ENCODE measurements at regions not wholly inside any gene's neighbourhood (a gene's known extent, or its start where the extent isn't known, plus 50 kb on each side); places are given as distances from the start of the nearest gene placed in this dataset.

DNA sequence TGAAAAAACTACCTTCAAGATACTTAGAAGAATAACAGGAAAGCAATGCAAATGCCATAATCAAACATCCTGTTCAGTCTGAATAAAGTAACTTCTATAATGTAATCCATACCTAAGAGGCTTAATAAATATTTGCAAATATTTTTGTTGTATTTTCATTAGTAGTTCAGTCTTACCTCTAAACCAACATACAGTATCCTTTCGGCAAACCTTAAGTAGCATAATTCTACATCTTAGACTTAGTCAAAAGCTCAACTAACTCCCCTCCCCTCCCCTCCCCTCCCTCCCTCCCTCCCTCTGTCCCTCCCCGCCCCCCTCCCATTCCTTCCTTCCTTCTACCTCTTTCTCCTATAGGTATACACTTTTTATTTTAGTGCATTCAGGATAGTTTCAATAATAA, 1373.2 kb downstream of the SUCLG1 start:
- no peak for DNase-seq

GRCh38 chr2:83081826-83082690, 1377.0 kb downstream of the SUCLG1 start:
- peak; percentile 66 for DNase-seq

DNA sequence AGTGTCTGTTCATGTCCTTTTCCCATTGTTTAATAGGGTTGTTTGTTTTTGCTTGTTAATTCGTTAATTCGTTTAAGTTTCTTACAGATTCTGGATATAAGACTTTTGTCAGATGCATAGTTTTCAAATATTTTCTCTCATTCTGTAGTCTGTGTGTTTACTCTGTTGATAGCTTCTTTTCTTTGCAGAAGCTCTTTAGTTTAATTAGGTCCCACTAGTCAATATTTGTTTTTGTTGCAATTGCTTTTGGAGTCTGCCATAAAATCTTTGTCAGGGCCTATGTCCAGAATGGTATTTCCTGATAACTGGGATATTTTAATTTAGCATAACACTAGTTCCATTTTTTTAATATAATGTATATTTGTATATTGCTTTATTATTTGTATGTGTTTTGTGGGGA, 1380.1 kb downstream of the SUCLG1 start:
- DNase-seq = no peak

DNA sequence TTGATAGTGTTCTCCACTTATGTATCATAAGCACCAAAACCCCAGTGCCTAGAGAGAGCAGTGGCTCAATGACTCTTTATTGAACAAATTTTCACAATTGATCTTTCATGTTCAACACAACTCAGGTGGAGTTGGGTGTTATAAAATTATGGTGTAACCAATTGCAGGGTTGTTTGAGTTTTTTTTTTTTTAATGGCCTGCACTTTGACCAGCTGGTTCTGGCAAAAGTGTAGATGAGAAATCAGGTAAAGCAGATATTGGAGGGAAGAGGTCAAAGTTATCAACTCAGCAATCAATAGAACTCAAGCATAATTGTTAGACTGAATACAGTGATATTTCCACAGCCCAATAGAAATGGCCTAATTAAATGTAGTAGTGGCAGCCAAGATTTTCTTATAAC, 1386.3 kb downstream of the SUCLG1 start:
- no peak for DNase-seq

DNA sequence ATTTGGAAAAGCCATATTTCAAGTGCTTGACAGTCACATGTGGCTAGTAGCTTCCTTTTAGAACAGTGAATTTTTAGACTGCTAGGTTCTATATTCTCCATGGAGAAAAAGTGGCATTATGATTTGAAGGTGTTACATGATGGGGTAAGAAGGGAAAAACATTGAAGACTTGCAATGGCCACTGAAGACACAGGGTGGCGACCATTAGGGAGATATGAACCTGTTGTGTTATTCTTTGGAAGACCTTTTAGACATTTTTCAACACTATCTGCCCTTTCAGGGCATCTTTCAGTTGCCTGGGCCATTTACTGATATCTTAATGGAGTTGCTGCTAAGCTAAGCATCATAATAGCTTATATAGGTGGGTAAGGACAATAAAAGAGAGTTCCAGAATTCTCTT, 1387.2 kb downstream of the SUCLG1 start:
- DNase-seq = no peak

- DNase-seq = no peak
These were observed 1387.7 kb downstream of the SUCLG1 start for GRCh38 chr2:83071352-83071751.

DNA sequence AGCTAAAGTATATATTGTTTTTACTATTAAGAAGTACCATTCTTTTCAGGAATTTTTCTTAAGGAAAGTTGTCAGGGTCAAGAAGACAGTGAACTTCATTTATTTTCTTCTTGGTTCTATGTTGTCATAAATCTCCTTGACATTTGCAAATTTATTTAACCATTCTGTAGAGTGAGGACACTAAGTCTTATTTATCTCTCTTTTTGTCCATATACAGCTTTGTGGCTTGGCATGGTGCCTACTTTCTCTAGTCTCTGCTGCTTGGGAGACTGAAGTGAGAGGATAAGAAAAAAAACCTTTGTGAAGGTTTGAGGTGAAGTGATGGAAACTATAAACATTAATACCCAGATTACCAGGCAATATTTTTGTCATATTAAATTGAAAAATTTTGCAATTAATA, 1389.4 kb downstream of the SUCLG1 start:
- no peak for DNase-seq

DNA sequence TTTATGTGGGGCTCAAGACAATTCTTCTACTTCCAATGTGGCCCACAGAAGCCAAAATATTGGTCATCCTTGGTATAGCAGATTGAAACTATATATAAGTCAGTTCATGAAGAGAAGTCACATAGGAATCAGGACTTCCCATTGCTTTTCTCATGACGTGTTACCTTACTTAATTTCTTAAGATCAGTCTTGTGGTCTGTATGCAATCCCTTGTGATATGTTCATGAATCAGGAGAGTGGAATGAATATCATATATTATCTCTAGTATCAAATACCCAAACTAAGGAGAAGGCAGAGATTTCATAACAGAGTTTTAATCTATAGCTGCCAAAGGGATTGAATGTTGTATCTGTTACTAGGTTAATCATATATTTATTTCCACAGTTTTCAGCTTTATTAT, 1390.4 kb downstream of the SUCLG1 start:
- DNase-seq = no peak

DNA sequence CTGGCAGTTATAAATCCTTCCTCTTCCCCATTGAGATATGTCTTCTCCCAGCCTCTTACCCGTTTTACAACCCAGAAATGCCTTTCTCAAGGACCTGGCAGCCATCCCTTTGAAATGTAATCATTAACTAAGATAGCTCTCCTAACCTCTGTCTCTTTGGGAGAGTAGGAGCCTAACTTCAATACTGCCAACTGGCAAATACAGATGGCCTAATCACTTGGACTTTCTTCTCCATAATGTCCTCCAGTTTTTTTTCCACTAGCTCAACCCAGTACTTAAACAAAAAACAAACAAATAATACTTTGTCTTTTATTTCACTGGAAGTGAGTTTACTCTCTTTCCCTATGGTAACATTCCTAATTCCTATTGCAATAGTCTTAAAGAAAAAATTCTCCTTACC, 1391.1 kb downstream of the SUCLG1 start:
- DNase-seq = no peak

DNA sequence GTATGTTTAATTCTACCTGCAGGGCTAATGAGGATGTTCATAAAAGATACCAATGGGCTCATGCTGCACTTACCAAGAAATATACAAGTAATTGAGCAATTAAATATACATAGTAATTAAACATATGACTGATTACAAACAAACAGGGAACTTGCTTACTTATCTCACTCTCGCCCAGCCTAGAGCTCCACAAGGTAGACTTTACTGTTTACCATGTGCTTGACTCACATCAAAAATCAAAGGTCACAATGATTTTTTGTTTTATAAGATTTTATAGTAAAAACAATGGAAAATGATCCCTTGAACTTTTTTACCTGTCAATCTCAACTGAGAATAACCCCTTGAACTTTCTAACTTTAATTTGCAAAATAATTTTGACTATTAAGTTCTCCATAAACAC, 1395.1 kb downstream of the SUCLG1 start:
- DNase-seq = no peak

GRCh38 chr2:83063511-83063910, 1395.6 kb downstream of the SUCLG1 start:
- DNase-seq = no peak

DNA sequence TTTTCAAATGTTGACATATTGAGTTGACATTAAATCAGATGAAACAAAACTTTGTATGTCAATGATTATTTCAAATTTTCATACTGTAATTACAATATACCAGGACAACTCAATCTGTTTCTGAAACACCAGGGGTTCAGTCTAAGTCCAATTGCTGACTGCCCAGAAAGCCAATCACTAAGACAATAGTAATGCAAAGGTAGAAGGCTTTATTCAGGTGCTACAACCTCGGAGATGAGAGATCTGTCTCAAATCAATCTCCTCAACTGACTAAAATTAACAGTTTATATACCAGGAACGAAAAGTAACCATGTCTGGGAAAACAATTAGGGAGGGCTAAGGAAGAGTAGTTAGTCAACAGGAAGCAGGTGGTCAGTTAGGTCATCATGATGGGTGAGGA, 1400.4 kb downstream of the SUCLG1 start:
- DNase-seq = no peak

- no peak for DNase-seq
These were observed 1403.6 kb downstream of the SUCLG1 start for GRCh38 chr2:83055376-83056010.

DNA sequence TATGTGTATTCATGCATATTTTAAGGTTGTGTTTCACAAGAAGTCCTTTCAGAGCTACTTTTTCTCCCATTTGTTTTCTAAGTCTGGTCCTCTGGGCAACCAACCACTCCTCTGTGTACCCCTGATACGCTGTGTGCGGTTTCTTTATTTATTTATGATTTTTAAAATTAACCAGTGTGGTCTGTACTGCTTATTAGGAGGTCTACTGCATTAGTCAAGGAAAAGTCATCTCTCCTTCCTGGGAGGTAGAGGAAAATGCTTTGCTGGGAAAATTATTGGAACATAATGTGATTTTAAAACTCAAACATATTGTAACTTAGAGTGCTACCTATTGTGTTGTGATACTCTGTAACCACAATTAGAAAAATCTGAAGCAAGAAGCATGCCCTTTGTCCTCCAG, 1404.3 kb downstream of the SUCLG1 start:
- DNase-seq = no peak

DNA sequence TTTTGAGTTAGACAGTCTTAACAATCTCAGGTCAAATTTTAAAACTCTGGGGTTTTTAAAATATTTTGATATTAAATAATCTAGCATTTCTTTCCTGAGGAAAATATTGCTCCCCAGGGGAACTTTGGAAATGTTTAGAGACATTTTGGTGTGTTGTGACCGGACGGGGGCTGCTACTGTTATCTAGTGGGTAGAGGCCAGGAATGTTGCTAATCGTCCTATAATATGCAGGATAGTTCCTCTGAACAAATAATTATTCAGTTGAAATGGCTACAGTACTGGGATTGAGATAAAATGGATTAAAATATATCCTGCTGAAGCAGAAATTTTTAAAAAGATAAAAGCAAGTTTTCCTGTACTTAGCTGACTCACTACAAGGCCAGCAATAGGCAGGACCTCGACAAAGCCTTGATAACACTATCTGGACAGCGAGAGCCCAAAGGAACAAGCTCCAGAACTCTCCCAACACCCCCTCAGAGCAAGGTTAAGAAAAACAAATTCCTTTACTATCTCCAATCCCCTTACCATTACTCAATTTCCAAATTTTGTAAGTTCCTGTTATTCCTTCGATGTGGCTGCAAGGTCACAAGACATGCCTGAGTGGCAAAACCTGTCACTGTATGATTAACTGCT, 1407.4 kb downstream of the SUCLG1 start:
- no peak for DNase-seq

DNA sequence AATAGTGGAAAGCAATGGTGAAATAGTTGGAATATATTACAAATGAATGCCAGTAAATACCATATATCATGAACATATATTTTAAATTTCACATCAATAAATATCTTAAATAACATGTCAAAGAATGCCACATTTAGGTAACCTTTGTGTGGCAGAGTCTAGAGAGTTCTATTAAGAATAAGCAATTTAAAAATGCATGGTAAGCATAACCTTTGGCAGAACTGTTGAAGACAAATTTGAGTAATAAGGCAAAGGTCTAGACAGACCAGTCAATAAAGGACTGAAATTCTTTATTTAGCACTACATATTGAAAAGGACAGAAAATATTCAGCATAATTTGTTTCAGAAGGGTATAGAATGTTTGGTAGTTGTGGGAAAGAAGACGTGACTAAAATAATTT, 1417.0 kb downstream of the SUCLG1 start:
- DNase-seq = no peak

GRCh38 chr2:83022631-83023210, 1436.4 kb downstream of the SUCLG1 start:
- no peak for DNase-seq

DNA sequence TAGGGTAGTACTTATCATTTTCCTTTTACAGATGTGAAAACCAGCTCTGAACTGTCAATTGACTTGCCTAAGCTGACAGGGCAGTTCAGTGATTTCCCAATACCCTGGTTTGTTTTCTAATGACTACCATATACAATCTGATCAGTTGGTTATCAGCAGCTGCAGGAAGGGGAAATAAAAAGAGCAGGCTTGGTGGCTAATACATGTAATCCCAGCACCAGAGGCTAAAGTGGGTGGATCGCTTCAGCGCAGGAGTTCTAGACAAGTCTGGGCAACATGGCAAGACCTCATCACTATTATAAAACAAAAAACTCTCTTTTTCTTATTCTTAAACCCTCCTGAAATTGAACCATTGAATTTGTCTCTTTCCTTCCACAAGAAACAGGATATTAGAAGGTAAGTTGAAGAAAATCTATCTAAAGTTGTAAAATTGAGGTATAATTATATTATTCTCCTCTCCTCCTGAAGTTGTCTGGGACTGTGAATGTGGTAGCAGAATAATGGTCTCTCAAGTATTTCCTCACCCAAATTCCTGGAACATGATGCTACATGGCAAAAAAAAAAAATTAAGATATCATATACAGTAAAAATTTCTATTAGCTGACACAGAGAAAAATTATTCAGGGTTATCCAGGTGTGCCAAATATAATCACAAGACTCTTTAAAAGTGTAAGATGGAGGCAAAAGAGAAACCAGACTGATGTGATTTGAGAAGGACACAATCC, 1441.6 kb downstream of the SUCLG1 start:
- no peak for DNase-seq

DNA sequence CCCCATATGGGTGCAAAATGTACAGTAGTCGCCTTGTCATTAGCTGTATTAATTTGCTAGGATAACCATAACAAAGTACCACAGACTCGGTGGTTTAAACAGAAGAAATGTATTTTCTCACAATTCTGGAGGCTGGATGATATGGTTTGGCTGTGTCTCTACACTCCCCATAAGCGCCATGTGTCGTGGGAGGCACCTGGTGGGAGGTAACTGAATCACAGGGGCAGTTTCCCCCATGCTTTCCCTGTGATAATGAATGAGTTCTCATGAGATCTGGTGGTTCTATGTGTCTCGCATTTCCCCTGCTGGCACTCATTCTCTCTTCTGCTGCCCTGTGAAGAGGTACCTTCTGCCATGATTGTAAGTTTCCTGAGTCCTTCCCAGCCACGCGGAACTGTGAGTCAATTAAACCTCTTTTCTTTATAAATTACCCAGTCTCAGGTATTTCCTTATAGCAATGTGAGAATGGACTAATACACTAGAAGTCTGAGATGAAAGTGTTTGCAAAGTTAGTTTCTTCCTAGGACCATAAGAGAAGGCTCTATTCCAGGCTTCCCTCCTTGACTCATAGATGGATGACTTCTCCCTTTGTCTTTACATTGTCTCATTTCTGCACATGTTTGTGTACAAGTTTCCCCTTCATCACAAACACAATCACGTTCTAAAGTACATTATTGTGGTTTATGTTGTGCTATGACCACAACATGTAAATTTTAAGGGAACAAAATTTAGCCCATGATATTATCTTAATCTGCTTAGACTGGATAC, 1442.6 kb downstream of the SUCLG1 start:
- DNase-seq = no peak

DNA sequence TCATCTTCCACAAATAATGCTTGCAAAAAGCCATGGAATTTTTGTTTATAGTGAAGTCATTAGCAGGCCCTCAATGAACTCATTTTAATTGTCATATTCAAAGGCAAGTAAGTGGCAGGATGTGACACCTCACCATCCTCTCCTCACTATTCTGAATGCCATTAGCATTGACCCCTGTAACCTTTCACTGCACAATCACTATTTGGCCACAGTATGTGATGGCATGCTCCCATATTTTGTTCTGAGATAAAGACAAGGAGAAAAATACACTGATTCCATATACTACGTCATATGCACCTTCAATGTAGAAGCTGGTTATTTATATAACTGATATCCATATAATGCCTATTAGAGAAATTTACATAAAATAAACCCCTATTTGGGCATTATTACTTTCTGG, 1443.2 kb downstream of the SUCLG1 start:
- no peak for DNase-seq

DNA sequence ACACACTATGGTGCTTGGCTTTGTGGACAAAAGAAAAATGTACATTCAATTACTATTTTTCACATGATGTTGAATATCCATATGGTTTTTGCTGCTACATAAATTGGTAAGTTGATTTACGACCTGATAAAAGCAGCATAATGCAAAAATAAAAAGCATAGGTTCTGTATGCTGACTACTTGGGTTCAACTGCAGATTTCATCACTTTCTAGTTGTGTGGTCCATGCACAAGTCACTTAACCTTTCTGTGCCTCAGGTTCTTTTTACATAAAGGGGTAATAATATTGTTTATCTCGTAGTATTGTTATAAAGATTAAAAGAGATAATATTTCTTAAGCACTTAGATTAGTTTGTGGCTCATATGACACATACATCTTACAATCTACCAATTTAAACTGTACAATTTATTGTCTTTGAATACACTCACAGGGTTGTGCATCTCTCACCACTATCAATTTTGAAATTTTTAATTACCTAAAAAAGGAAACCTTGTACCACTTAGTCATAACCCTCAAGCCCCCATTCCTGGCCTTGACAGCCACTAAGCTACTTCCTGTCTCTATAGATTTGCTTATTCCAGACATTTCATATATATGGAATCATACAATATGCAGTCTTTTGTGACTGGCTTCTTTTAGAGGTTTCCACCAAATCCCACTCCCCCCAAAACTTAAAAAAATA, 1443.9 kb downstream of the SUCLG1 start:
- no peak for DNase-seq

DNA sequence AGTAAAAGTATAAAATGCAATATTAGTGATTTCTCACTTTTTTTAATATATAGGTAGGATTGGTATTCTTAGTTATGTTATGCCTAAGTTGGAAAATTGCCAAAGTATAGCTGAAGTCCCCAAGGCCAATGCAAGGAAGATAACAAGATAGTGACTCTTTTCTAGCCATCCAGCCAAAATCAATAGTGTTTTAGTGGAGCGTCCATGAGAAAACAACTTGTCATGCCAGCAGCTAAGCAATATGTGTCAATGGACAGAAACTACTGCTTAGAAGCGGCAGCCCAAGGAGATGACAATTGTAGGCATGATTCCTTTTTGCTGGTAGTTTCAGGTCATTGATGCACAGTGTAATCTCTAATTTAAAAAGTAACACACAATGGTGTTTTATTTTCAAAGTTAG, 1444.6 kb downstream of the SUCLG1 start:
- no peak for DNase-seq

Measured in NCI-H1048 (cell line).